GM12878 (cell line): ENCODE measurements at regions not wholly inside any gene's neighbourhood (a gene's known extent, or its start where the extent isn't known, plus 50 kb on each side); places are given as distances from the start of the nearest gene placed in this dataset.

ENCODE experiments used
- ATAC-seq: fragments of 200-7000 bp; cut with Tn5 transposase; 3 replicates; pipeline ENCODE4 v1.9.1; 2020; ENCODE audit warnings: mild to moderate bottlenecking, moderate library complexity
- BruUV-seq: library from RNA; stranded (reverse); fragments of 400-500 nt; replicated peaks from 2 replicates; lab custom pipeline; 2021; lab: Mats Ljungman, UMichigan
- CTCF ChIA-PET: fragments of 300-600 bp; sonication (Branson Sonifier 250); formaldehyde crosslinking; extraction: SDS; loops from one replicate; lab custom pipeline; 2021; ENCODE audit warnings: inconsistent platforms; lab: Yijun Ruan, JAX
- POLR2A ChIA-PET: fragments of 350-600 bp; formaldehyde crosslinking; extraction: SDS; loops from one replicate; lab custom pipeline; 2021; ENCODE audit warnings: inconsistent platforms; lab: Charles Lee
- RAD21 ChIA-PET: fragments of 300-600 bp; sonication (Branson Sonifier 250); formaldehyde crosslinking; loops from one replicate; lab custom pipeline; 2023; ENCODE audit warnings: antibody characterized with exemption; ENCODE audit not compliant: unreplicated experiment; lab: Charles Lee
- SMC1A ChIA-PET: fragments of 300-600 bp; sonication (Branson Sonifier 250); formaldehyde crosslinking; loops from one replicate; lab custom pipeline; 2023; ENCODE audit not compliant: unreplicated experiment, uncharacterized antibody; lab: Charles Lee
- DNase-seq: peaks from one replicate; pipeline ENCODE4 v3.0.0-alpha.2; 2011; ENCODE audit warnings: low read depth, low spot score
- FAIRE-seq: peaks from 3 replicates; lab custom pipeline; 2011; peaks lifted over from hg19 to GRCh38; lab: Jason Lieb, UNC
- H2AFZ ChIP-seq: 2 replicates; pipeline ENCODE4 v1.6.0; 2011; ENCODE audit warnings: low read depth, low read length, control low read depth; ENCODE audit not compliant: control insufficient read depth
- H3K27ac ChIP-seq: 2 replicates; pipeline ENCODE4 v1.5.1; 2011; ENCODE audit warnings: control low read depth; ENCODE audit not compliant: control insufficient read depth, insufficient read depth
- H3K27me3 ChIP-seq, 2 experiments: replicated peaks in 1 of 2; 2 replicates each; pipeline versions ENCODE4 v1.6.0 to v1.6.1; 2011; ENCODE audit warnings: low read length in 1 of 2; ENCODE audit not compliant: control insufficient read depth in 2 of 2, insufficient read depth in 2 of 2
- H3K36me3 ChIP-seq, 2 experiments: 2 replicates each; pipeline ENCODE4 v1.5.1; 2011; ENCODE audit warnings: low read length in 1 of 2; ENCODE audit not compliant: control insufficient read depth in 2 of 2, insufficient read depth in 2 of 2
- H3K4me1 ChIP-seq: 2 replicates; pipeline ENCODE4 v1.6.1; 2011; ENCODE audit warnings: mild to moderate bottlenecking, low read length, moderate library complexity, mixed read lengths; ENCODE audit not compliant: control insufficient read depth, insufficient read depth
- H3K4me2 ChIP-seq: 2 replicates; pipeline ENCODE4 v1.6.0; 2011; ENCODE audit warnings: control low read depth; ENCODE audit not compliant: control insufficient read depth, insufficient read depth
- H3K4me3 ChIP-seq: fragments of 200-600 bp; sonication (generic); 2 replicates; pipeline ENCODE4 v1.5.1; 2016
- H3K79me2 ChIP-seq: 2 replicates; pipeline ENCODE4 v1.6.0; 2011; ENCODE audit warnings: low read length; ENCODE audit not compliant: control insufficient read depth, insufficient read depth
- H3K9ac ChIP-seq: 2 replicates; pipeline ENCODE4 v1.8.0; 2011; ENCODE audit warnings: low read length, control low read depth, mixed read lengths; ENCODE audit not compliant: control insufficient read depth, insufficient read depth
- H3K9me3 ChIP-seq: replicated peaks from 3 replicates; pipeline ENCODE4 v1.5.1; 2011; ENCODE audit warnings: mild to moderate bottlenecking, low read length; ENCODE audit not compliant: control insufficient read depth, insufficient read depth
- H4K20me1 ChIP-seq: 2 replicates; pipeline ENCODE4 v1.6.0; 2011; ENCODE audit not compliant: control insufficient read depth, insufficient read depth
- BMI1 ChIP-seq: fragments of 450-650 bp; IDR thresholded peaks from 2 replicates; pipeline ENCODE4 v1.6.1; 2016; ENCODE audit warnings: mild to moderate bottlenecking, moderate library complexity, borderline replicate concordance
- CREM ChIP-seq: IDR thresholded peaks from 2 replicates; pipeline ENCODE4 v1.6.1; 2014; ENCODE audit warnings: antibody characterized with exemption, low read depth
- MAX ChIP-seq: IDR thresholded peaks from 2 replicates; pipeline ENCODE4 v1.6.1; 2012; ENCODE audit warnings: low read depth, low read length, improper control_type of control experiment
- NKRF ChIP-seq: fragments of 450-650 bp; conservative IDR thresholded peaks from 2 replicates; pipeline ENCODE4 v1.6.1; 2017; ENCODE audit warnings: mild to moderate bottlenecking, moderate library complexity
- PAX8 ChIP-seq: fragments of 450-650 bp; IDR thresholded peaks from 2 replicates; pipeline ENCODE4 v1.6.1; 2017; ENCODE audit warnings: mild to moderate bottlenecking, moderate library complexity
- POLR2A ChIP-seq: IDR thresholded peaks from 2 replicates; pipeline ENCODE4 v1.6.1; 2011; ENCODE audit warnings: low read depth, mild to moderate bottlenecking, low read length
- POU2F2 ChIP-seq: IDR thresholded peaks from 3 replicates; pipeline ENCODE4 v1.6.1; 2011; ENCODE audit warnings: low read depth, mild to moderate bottlenecking, low read length, borderline replicate concordance
- RAD21 ChIP-seq: IDR thresholded peaks from 2 replicates; pipeline ENCODE4 v1.6.1; 2011; ENCODE audit warnings: mild to moderate bottlenecking, low read depth, low read length, moderate library complexity; ENCODE audit not compliant: insufficient read depth
- SIN3A ChIP-seq: IDR thresholded peaks from 2 replicates; pipeline ENCODE4 v1.6.1; 2012; ENCODE audit warnings: low read depth, low read length, improper control_type of control experiment
- SMC3 ChIP-seq: IDR thresholded peaks from 2 replicates; pipeline ENCODE4 v1.6.1; 2011; ENCODE audit warnings: low read length, improper control_type of control experiment, borderline replicate concordance
- TARDBP ChIP-seq: IDR thresholded peaks from 2 replicates; pipeline ENCODE4 v1.6.1; 2016; ENCODE audit warnings: borderline replicate concordance
- TCF12 ChIP-seq: IDR thresholded peaks from 2 replicates; pipeline ENCODE4 v1.6.1; 2011; ENCODE audit warnings: low read depth, mild to moderate bottlenecking, low read length
- TCF3 ChIP-seq: IDR thresholded peaks from 2 replicates; pipeline ENCODE4 v1.6.1; 2012; ENCODE audit warnings: low read depth, mild to moderate bottlenecking, low read length, borderline replicate concordance; ENCODE audit not compliant: insufficient read depth
- TCF7 ChIP-seq: IDR thresholded peaks from 2 replicates; pipeline ENCODE4 v1.6.1; 2014; ENCODE audit warnings: antibody characterized with exemption, borderline replicate concordance
- ZNF207 ChIP-seq: fragments of 450-650 bp; IDR thresholded peaks from 2 replicates; pipeline ENCODE4 v1.6.1; 2014; ENCODE audit warnings: antibody characterized with exemption, mild to moderate bottlenecking, borderline replicate concordance
- ZNF592 ChIP-seq: fragments of 450-650 bp; IDR thresholded peaks from 2 replicates; pipeline ENCODE4 v1.6.1; 2017; ENCODE audit warnings: mild to moderate bottlenecking, moderate library complexity
- WGBS: methylation state at CpG from one replicate; pipeline ENCODE4 v1.1.6; 2016; ENCODE audit warnings: low lambda C conversion rate; ENCODE audit not compliant: insufficient replicate concordance, insufficient coverage; ENCODE audit errors: missing lambda C conversion rate; 5-methylcytosine and 5-hydroxymethylcytosine counted together
- in situ Hi-C: fragments of 300-500 bp; cut with MboI; formaldehyde crosslinking; loops from 9 replicates; pipeline ENCODE4 v1.14.3; 2018; ENCODE audit warnings: mixed read lengths
- intact Hi-C: fragments of 100-400 bp; cut with micrococcal nuclease; formaldehyde crosslinking; loops from one replicate; pipeline ENCODE4 v1.14.2; 2022; ENCODE audit not compliant: unreplicated experiment

GRCh38 chr10:84770824-84771223 lies 442.4 kb downstream of the CCSER2 start (continued):
- TF ChIP-seq POU2F2, result no peak
- no peak for TF ChIP-seq MAX
- no peak for TF ChIP-seq TARDBP
- TF ChIP-seq TCF7, result no peak
- TF ChIP-seq TCF3, result no peak
- no peak for TF ChIP-seq PAX8
- no peak for TF ChIP-seq SIN3A

GRCh38 chr10:84783386-84783785 lies 455.0 kb downstream of the CCSER2 start:
- ChIA-PET RAD21 (no interaction called here), POLR2A (no interaction called here), CTCF (interaction anchor here (0.7 to 1.5 kb wide), 2 partner anchors 9 to 242 kb away, joined by 3 to 5 read pairs; no protein-coding TSS in a partner anchor), SMC1A (interaction anchor here (1.4 kb wide), 1 partner anchor 20 kb away, joined by 3 read pairs; no protein-coding TSS in a partner anchor)
- H3K4me2 ChIP-seq, result no peak overlapping the region
- no peak overlapping the region for H2AFZ ChIP-seq
- H3K9me3 ChIP-seq, result no peaks in the 10 kb centered on the region
- H3K36me3 ChIP-seq, result no peaks in the 10 kb centered on the region
- H3K4me1 ChIP-seq, result no peaks in the 10 kb centered on the region
- H3K9ac ChIP-seq, result no peak overlapping the region
- intact Hi-C loops, result no loop called here
- H3K27me3 ChIP-seq, result no peaks in the 10 kb centered on the region
- H3K27ac ChIP-seq, result no peak overlapping the region
- BruUV-seq, result no TSS peak
- FAIRE-seq (peak; percentile 7), ATAC-seq (peak; percentile 87), DNase-seq (no peak)
- in situ Hi-C loops, result no loop called here
- 0% methylated on average over 1 of the region's 1 CpG for WGBS
- H3K79me2 ChIP-seq, result no peaks in the 10 kb centered on the region
- H3K4me3 ChIP-seq, result no peak overlapping the region
- no peaks in the 10 kb centered on the region for H4K20me1 ChIP-seq
- TF ChIP-seq POLR2A (no peak), ZNF207 (no peak), RAD21 (peak; percentile 58), NKRF (no peak), BMI1 (no peak), ZNF592 (no peak), CREM (no peak), SMC3 (peak; percentile 31; the same call in 1 of the 2 replicates), TCF12 (no peak)
